Panc1 (cell line): ENCODE measurements at regions not wholly inside any gene's neighbourhood (a gene's known extent, or its start where the extent isn't known, plus 50 kb on each side); places are given as distances from the start of the nearest gene placed in this dataset.

Experiments
- ATAC-seq: fragments of 200-7000 bp; cut with Tn5 transposase; 2 replicates; pipeline ENCODE4 v1.9.1; 2020; ENCODE audit warnings: mild to moderate bottlenecking, moderate library complexity
- BruUV-seq: library from RNA; stranded (reverse); fragments of 400-500 nt; replicated peaks from 2 replicates; lab custom pipeline; 2021; lab: Mats Ljungman, UMichigan
- CTCF ChIA-PET: fragments of 300-600 bp; sonication (Branson Sonifier 250); formaldehyde crosslinking; loops from one replicate; lab custom pipeline; 2022; ENCODE audit warnings: antibody characterized with exemption; lab: Charles Lee
- POLR2A ChIA-PET: fragments of 300-600 bp; sonication (Branson Sonifier 250); formaldehyde crosslinking; loops from one replicate; lab custom pipeline; 2022; ENCODE audit warnings: antibody characterized with exemption; lab: Charles Lee
- DNase-seq: peaks from one replicate; pipeline ENCODE4 v3.0.0-alpha.2; 2010; ENCODE audit warnings: low read depth, low spot score
- H3K27ac ChIP-seq: 2 replicates; pipeline ENCODE4 v1.5.1; 2011; ENCODE audit warnings: mild to moderate bottlenecking, low read length, inconsistent platforms
- H3K27me3 ChIP-seq: fragments of 200-500 bp; sonication (Bioruptor generic); 2 replicates; pipeline ENCODE4 v1.6.0; 2014; ENCODE audit warnings: low read length, inconsistent platforms; ENCODE audit not compliant: control insufficient read depth, insufficient read depth
- H3K36me3 ChIP-seq: fragments of 200-500 bp; sonication (Bioruptor generic); 2 replicates; pipeline ENCODE4 v1.5.1; 2014; ENCODE audit warnings: inconsistent platforms, mild to moderate bottlenecking, low read length, moderate library complexity; ENCODE audit not compliant: control insufficient read depth, insufficient read depth
- H3K4me1 ChIP-seq: 2 replicates; pipeline ENCODE4 v1.5.1; 2011; ENCODE audit warnings: inconsistent platforms, mild to moderate bottlenecking, low read length, moderate library complexity; ENCODE audit not compliant: control insufficient read depth, insufficient read depth
- H3K4me3 ChIP-seq, 2 experiments: 2 replicates each; pipeline ENCODE4 v1.5.1; 2011 to 2012; ENCODE audit warnings: low read depth in 2 of 2, low read length in 2 of 2, mild to moderate bottlenecking in 2 of 2, inconsistent platforms in 1 of 2, moderate library complexity in 1 of 2
- H3K9me3 ChIP-seq: fragments of 200-500 bp; sonication (Bioruptor generic); 2 replicates; pipeline ENCODE4 v1.5.1; 2014; ENCODE audit warnings: low read depth, mild to moderate bottlenecking, inconsistent platforms, low read length, moderate library complexity; ENCODE audit not compliant: control insufficient read depth, insufficient read depth
- CTCF ChIP-seq: fragments of 450-650 bp; IDR thresholded peaks from 2 replicates; pipeline ENCODE4 v1.5.1; 2017; ENCODE audit warnings: mild to moderate bottlenecking
- POLR2AphosphoS5 ChIP-seq: IDR thresholded peaks from 2 replicates; pipeline ENCODE4 v1.6.1; 2012; ENCODE audit warnings: mild to moderate bottlenecking, low read depth, low read length, moderate library complexity
- REST ChIP-seq, 2 experiments: IDR thresholded peaks; 2 replicates each; pipeline ENCODE4 v1.6.1; 2011 to 2012; ENCODE audit warnings: low read depth in 2 of 2, control low read depth in 1 of 2, low read length in 1 of 2, mild to moderate bottlenecking in 1 of 2, moderate library complexity in 1 of 2; ENCODE audit not compliant: insufficient read depth in 1 of 2
- SIN3A ChIP-seq: IDR thresholded peaks from 2 replicates; pipeline ENCODE4 v1.6.1; 2012; ENCODE audit warnings: low read depth, mild to moderate bottlenecking, low read length, moderate library complexity, borderline replicate concordance; ENCODE audit not compliant: insufficient read depth
- TCF7L2 ChIP-seq: IDR thresholded peaks from 2 replicates; pipeline ENCODE4 v1.6.1; 2011; ENCODE audit warnings: mild to moderate bottlenecking, low read depth, low read length, inconsistent platforms
- in situ Hi-C: cut with HindIII; loops from 2 replicates; pipeline ENCODE4 v1.10.0; 2016; ENCODE audit warnings: low sequenced_read_pairs, low pct_unique_long_range_greater_than_20kb
- intact Hi-C: fragments of 100-400 bp; cut with micrococcal nuclease; formaldehyde crosslinking; loops from one replicate; pipeline ENCODE4 v1.10.0; 2022; ENCODE audit not compliant: unreplicated experiment

- CTCF ChIA-PET, result no interaction called here
- DNase-seq, result no peak
- POLR2A ChIA-PET, result no interaction called here
- intact Hi-C loops (no loop called here), in situ Hi-C loops (no loop called here)
- no peak overlapping the region for H3K27ac ChIP-seq
- no peak overlapping the region for H3K4me3 ChIP-seq
- no peaks in the 10 kb centered on the region for H3K4me1 ChIP-seq
- no TSS peak for BruUV-seq
- H3K27me3 ChIP-seq, result no peaks in the 10 kb centered on the region
- no peak for ATAC-seq
- H3K36me3 ChIP-seq, result no peaks in the 10 kb centered on the region
- no peaks in the 10 kb centered on the region for H3K9me3 ChIP-seq
- no peak for TF ChIP-seq TCF7L2
- no peak for TF ChIP-seq SIN3A
- TF ChIP-seq CTCF, result no peak
- TF ChIP-seq POLR2AphosphoS5, result no peak
- TF ChIP-seq REST (IDR thresholded peaks at IDR 0.05; ENCODE audit: insufficient read depth in 1 of 2, low read depth in 2 of 2, low read length in 1 of 2), result no peak
Measured at GRCh38 chr2:19201911-19202462, 156.4 kb downstream of the OSR1 start.

GRCh38 chr2:19198381-19198780, 160.0 kb downstream of the OSR1 start:
- intact Hi-C loops, result no loop called here
- Histone ChIP-seq H3K4me3 (no peak overlapping the region), H3K9me3 (no peaks in the 10 kb centered on the region), H3K27ac (no peak overlapping the region), H3K27me3 (no peaks in the 10 kb centered on the region), H3K36me3 (no peaks in the 10 kb centered on the region), H3K4me1 (no peaks in the 10 kb centered on the region)
- ChIA-PET POLR2A (no interaction called here), CTCF (no interaction called here)
- no peak for TF ChIP-seq SIN3A
- TF ChIP-seq CTCF, result no peak
- no peak for TF ChIP-seq POLR2AphosphoS5
- no peak for TF ChIP-seq TCF7L2
- no peak for TF ChIP-seq REST (IDR thresholded peaks at IDR 0.05; ENCODE audit: insufficient read depth in 1 of 2, low read depth in 2 of 2, low read length in 1 of 2)
- in situ Hi-C loops, result no loop called here
- no peak for ATAC-seq
- no peak for DNase-seq
- BruUV-seq, result no TSS peak
